Trophoblast cell (in vitro differentiated cells and primary cell): ENCODE measurements at regions not wholly inside any gene's neighbourhood (a gene's known extent, or its start where the extent isn't known, plus 50 kb on each side); places are given as distances from the start of the nearest gene placed in this dataset.

Experiments
- DNase-seq, 2 donors: peaks; one replicate each; pipeline ENCODE4 v3.0.0-alpha.2; 2016
- H2AFZ ChIP-seq: 2 replicates; pipeline ENCODE4 v1.6.1; 2013; ENCODE audit warnings: low read length, moderate library complexity, mild to moderate bottlenecking; ENCODE audit not compliant: insufficient read depth, poor library complexity
- H2AK5ac ChIP-seq: 2 replicates; pipeline ENCODE4 v1.6.1; 2013; ENCODE audit warnings: mild to moderate bottlenecking, low read length
- H2BK120ac ChIP-seq: 2 replicates; pipeline ENCODE4 v1.6.1; 2013; ENCODE audit warnings: low read length, mild to moderate bottlenecking, moderate library complexity; ENCODE audit not compliant: insufficient read depth, poor library complexity
- H2BK12ac ChIP-seq: 2 replicates; pipeline ENCODE4 v1.6.1; 2013; ENCODE audit warnings: mild to moderate bottlenecking, low read length, moderate library complexity
- H2BK5ac ChIP-seq: 2 replicates; pipeline ENCODE4 v1.6.1; 2013; ENCODE audit warnings: low read length, low read depth, moderate library complexity, mild to moderate bottlenecking; ENCODE audit not compliant: poor library complexity
- H3K14ac ChIP-seq: 2 replicates; pipeline ENCODE4 v1.6.1; 2013; ENCODE audit warnings: mild to moderate bottlenecking, low read length
- H3K18ac ChIP-seq: 2 replicates; pipeline ENCODE4 v1.6.1; 2013; ENCODE audit warnings: mild to moderate bottlenecking, low read length
- H3K23ac ChIP-seq: 2 replicates; pipeline ENCODE4 v1.6.1; 2013; ENCODE audit warnings: low read length
- H3K27ac ChIP-seq: 2 replicates; pipeline ENCODE4 v1.5.1; 2013; ENCODE audit warnings: low read depth, mild to moderate bottlenecking, inconsistent platforms, low read length, moderate library complexity
- H3K27me3 ChIP-seq: 2 replicates; pipeline ENCODE4 v1.6.1; 2013; ENCODE audit warnings: inconsistent platforms, mild to moderate bottlenecking, low read length, moderate library complexity; ENCODE audit not compliant: insufficient read depth
- H3K36me3 ChIP-seq, 2 experiments: 1 replicate in 1 of 2; 2 replicates in 1 of 2; pipeline ENCODE4 v1.6.1; 2013; ENCODE audit warnings: low read length in 2 of 2, mild to moderate bottlenecking in 2 of 2, moderate library complexity in 1 of 2; ENCODE audit not compliant: insufficient read depth in 2 of 2, control insufficient read depth in 1 of 2
- H3K4ac ChIP-seq: 2 replicates; pipeline ENCODE4 v1.6.1; 2013; ENCODE audit warnings: low read depth, mild to moderate bottlenecking, low read length, moderate library complexity
- H3K4me1 ChIP-seq, 2 experiments: 1 replicate in 1 of 2; 2 replicates in 1 of 2; pipeline ENCODE4 v1.6.1; 2013; ENCODE audit warnings: low read length in 2 of 2, mild to moderate bottlenecking in 2 of 2, moderate library complexity in 1 of 2; ENCODE audit not compliant: insufficient read depth in 2 of 2, control insufficient read depth in 1 of 2
- H3K4me2 ChIP-seq: 2 replicates; pipeline ENCODE4 v1.6.1; 2013; ENCODE audit warnings: inconsistent platforms, mild to moderate bottlenecking, low read length, moderate library complexity
- H3K4me3 ChIP-seq: 2 replicates; pipeline ENCODE4 v1.5.1; 2013; ENCODE audit warnings: mild to moderate bottlenecking, low read depth, low read length, inconsistent platforms
- H3K79me1 ChIP-seq: one replicate; pipeline ENCODE4 v1.6.1; 2013; ENCODE audit warnings: low read length
- H3K79me2 ChIP-seq: 2 replicates; pipeline ENCODE4 v1.6.1; 2013; ENCODE audit warnings: low read length, mild to moderate bottlenecking; ENCODE audit not compliant: control insufficient read depth, insufficient read depth, poor library complexity
- H3K9ac ChIP-seq: 2 replicates; pipeline ENCODE4 v1.6.1; 2013; ENCODE audit warnings: mild to moderate bottlenecking, low read length
- H3K9me3 ChIP-seq: 2 replicates; pipeline ENCODE4 v1.6.1; 2013; ENCODE audit warnings: low read depth, mild to moderate bottlenecking, control low read depth, inconsistent platforms, low read length; ENCODE audit not compliant: insufficient read depth
- H4K12ac ChIP-seq: 2 replicates; pipeline ENCODE4 v1.6.1; 2013; ENCODE audit warnings: low read depth, mild to moderate bottlenecking, low read length, moderate library complexity
- H4K8ac ChIP-seq: 2 replicates; pipeline ENCODE4 v1.6.1; 2013; ENCODE audit warnings: low read depth, mild to moderate bottlenecking, low read length, moderate library complexity
- H4K91ac ChIP-seq: one replicate; pipeline ENCODE4 v1.6.1; 2013; ENCODE audit warnings: low read depth, mild to moderate bottlenecking, low read length, moderate library complexity
- WGBS: extraction: QIAGEN DNeasy Blood & Tissue Kit; methylation state at CpG from one replicate; pipeline ENCODE4 v1.1.7; 2013; ENCODE audit warnings: missing lambda C conversion rate; ENCODE audit not compliant: insufficient read length, insufficient coverage; ENCODE audit errors: extremely low coverage; 5-methylcytosine and 5-hydroxymethylcytosine counted together

- no CpG with 5 or more reads among the region's 2 CpGs for WGBS
- Histone ChIP-seq H3K4me1 (no peaks in the 10 kb centered on the region), H4K91ac (no peak overlapping the region), H2BK12ac (no peak overlapping the region), H3K14ac (no peak overlapping the region), H3K18ac (no peak overlapping the region), H3K27ac (no peak overlapping the region), H2AK5ac (no peak overlapping the region), H3K4me2 (no peak overlapping the region), H2BK5ac (no peak overlapping the region), H3K4ac (no peak overlapping the region), H4K12ac (no peak overlapping the region), H3K9me3 (no peaks in the 10 kb centered on the region), H2AFZ (no peak overlapping the region), H3K27me3 (no peaks in the 10 kb centered on the region), H3K79me2 (no peaks in the 10 kb centered on the region), H3K4me3 (no peak overlapping the region), H4K8ac (no peak overlapping the region), H3K23ac (no peak overlapping the region), H3K79me1 (no peaks in the 10 kb centered on the region), H2BK120ac (no peak overlapping the region), H3K9ac (no peak overlapping the region), H3K36me3 (no peaks in the 10 kb centered on the region)
- no peak for DNase-seq
Measured at GRCh38 chr10:117875793-117876192, 170.9 kb downstream of the RAB11FIP2 start.

DNA sequence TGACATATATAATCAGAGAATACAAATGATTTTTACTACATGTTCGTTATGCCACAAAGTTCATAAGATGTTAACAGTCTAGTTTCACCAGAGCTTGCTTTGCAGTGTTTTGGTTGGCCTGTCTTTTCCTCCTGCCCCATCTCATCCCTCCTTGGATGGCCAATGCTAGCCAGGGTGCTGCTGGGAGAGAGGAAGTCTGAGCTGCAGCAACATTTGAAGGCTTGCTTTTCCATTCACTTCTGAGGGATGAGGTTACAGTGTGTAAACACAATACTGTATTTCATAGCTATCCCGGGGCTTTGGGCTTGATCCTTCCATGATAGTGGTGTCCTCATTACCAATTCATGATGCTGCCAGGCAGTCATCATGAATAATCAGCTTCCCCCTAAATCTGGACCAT lies 170.5 kb downstream of the RAB11FIP2 start:
- Histone ChIP-seq H2BK12ac (no peak overlapping the region), H2BK120ac (no peak overlapping the region), H3K9ac (no peak overlapping the region), H3K27ac (no peak overlapping the region), H2BK5ac (no peak overlapping the region), H4K91ac (no peak overlapping the region), H3K36me3 (no peaks in the 10 kb centered on the region), H3K9me3 (no peaks in the 10 kb centered on the region), H4K8ac (no peak overlapping the region), H3K27me3 (no peaks in the 10 kb centered on the region), H3K4ac (no peak overlapping the region), H2AFZ (no peak overlapping the region), H3K4me1 (no peaks in the 10 kb centered on the region), H4K12ac (no peak overlapping the region), H3K4me3 (no peak overlapping the region), H3K18ac (no peak overlapping the region), H3K4me2 (no peak overlapping the region), H3K79me2 (no peaks in the 10 kb centered on the region), H3K79me1 (no peaks in the 10 kb centered on the region), H3K14ac (no peak overlapping the region), H3K23ac (no peak overlapping the region), H2AK5ac (no peak overlapping the region)
- no CpG with 5 or more reads among the region's 2 CpGs for WGBS
- DNase-seq = no peak

DNA sequence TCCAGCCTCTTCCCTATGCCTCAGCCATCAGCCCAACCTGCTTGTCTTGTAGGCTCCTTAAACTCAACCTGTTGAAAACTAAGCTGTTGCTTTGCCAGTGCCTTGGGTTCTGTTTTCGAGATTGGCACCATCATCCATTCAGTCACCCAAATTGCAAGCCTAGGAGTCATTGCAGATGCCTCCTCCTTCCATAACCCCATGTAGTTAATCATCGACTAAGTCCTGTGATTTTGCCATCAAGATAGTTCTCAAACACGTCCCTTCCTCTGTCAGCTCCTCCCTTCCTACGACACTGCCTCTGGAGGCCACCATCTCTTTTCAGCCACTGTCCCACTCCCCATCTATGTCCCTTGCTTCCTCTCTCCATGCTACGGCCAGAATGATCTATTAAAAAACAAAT lies 168.1 kb downstream of the RAB11FIP2 start:
- Histone ChIP-seq H2BK12ac (no peak overlapping the region), H2AK5ac (no peak overlapping the region), H3K27me3 (no peaks in the 10 kb centered on the region), H3K27ac (no peak overlapping the region), H2AFZ (no peak overlapping the region), H2BK120ac (no peak overlapping the region), H3K9me3 (no peaks in the 10 kb centered on the region), H3K18ac (no peak overlapping the region), H3K4me2 (no peak overlapping the region), H3K36me3 (no peaks in the 10 kb centered on the region), H3K9ac (no peak overlapping the region), H3K79me2 (no peaks in the 10 kb centered on the region), H4K8ac (no peak overlapping the region), H3K14ac (no peak overlapping the region), H3K4me3 (no peak overlapping the region), H3K79me1 (no peaks in the 10 kb centered on the region), H2BK5ac (no peak overlapping the region), H4K12ac (no peak overlapping the region), H3K4me1 (no peaks in the 10 kb centered on the region), H3K4ac (no peak overlapping the region), H3K23ac (no peak overlapping the region), H4K91ac (no peak overlapping the region)
- DNase-seq = no peak
- no CpG with 5 or more reads among the region's 5 CpGs for WGBS

DNA sequence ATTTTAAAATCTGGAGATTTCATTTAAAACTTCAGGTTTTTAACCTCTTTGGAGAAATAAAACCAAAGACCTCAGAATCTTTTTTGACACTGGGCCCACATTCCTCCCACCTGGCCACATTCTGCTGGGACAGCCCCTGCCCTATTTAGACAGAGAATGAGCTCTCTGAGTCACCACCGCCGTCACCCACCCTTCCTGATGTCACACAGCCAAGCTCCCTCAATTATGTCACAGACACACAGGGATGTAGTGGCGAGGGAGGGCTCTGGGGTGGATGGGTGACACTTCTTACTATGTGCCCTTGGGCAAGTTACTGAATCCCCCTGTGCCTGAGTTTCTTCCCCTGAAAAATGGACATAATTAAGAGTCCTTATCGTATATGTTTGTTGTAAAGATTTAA lies 162.6 kb downstream of the RAB11FIP2 start:
- no peaks in the 10 kb centered on the region for H3K27me3 ChIP-seq
- no peak overlapping the region for H2AFZ ChIP-seq
- H3K4ac ChIP-seq = no peak overlapping the region
- H4K91ac ChIP-seq = no peak overlapping the region
- no peaks in the 10 kb centered on the region for H3K79me2 ChIP-seq
- H3K79me1 ChIP-seq = no peaks in the 10 kb centered on the region
- H3K9me3 ChIP-seq = no peaks in the 10 kb centered on the region
- H4K8ac ChIP-seq = no peak overlapping the region
- H3K36me3 ChIP-seq = no peaks in the 10 kb centered on the region
- no CpG with 5 or more reads among the region's 4 CpGs for WGBS
- H2AK5ac ChIP-seq = no peak overlapping the region
- H3K4me3 ChIP-seq = no peak overlapping the region
- no peak overlapping the region for H3K4me2 ChIP-seq
- no peak overlapping the region for H3K27ac ChIP-seq
- no peak for DNase-seq
- H3K9ac ChIP-seq = no peak overlapping the region
- H2BK12ac ChIP-seq = no peak overlapping the region
- no peak overlapping the region for H2BK5ac ChIP-seq
- H3K23ac ChIP-seq = no peak overlapping the region
- H3K14ac ChIP-seq = no peak overlapping the region
- H2BK120ac ChIP-seq = no peak overlapping the region
- no peaks in the 10 kb centered on the region for H3K4me1 ChIP-seq
- no peak overlapping the region for H3K18ac ChIP-seq
- no peak overlapping the region for H4K12ac ChIP-seq
